ENCODE measurements at regions not wholly inside any gene's neighbourhood (a gene's known extent, or its start where the extent isn't known, plus 50 kb on each side); places are given as distances from the start of the nearest gene placed in this dataset.

DNA sequence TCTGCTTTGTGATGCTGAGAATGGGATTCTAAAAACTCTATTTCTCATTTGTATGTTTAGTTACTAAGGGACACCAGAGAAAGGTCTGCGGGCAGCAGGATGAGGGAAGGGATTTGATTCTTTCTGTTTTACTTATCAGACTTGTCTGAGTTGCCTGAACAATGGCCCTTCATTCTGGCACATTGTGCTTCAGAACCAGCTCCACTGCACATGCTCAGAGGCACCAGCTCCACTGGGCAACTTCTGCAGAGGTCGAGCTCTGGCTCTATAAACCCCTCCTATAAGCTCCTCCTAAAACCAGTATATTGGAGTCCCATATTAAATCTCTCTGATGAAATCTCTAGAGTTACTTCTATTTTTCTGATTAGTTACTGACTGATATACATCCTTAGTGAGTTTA, 453.2 kb upstream of the CDIN1 start:
- TF ChIP-seq, protein P1, sequence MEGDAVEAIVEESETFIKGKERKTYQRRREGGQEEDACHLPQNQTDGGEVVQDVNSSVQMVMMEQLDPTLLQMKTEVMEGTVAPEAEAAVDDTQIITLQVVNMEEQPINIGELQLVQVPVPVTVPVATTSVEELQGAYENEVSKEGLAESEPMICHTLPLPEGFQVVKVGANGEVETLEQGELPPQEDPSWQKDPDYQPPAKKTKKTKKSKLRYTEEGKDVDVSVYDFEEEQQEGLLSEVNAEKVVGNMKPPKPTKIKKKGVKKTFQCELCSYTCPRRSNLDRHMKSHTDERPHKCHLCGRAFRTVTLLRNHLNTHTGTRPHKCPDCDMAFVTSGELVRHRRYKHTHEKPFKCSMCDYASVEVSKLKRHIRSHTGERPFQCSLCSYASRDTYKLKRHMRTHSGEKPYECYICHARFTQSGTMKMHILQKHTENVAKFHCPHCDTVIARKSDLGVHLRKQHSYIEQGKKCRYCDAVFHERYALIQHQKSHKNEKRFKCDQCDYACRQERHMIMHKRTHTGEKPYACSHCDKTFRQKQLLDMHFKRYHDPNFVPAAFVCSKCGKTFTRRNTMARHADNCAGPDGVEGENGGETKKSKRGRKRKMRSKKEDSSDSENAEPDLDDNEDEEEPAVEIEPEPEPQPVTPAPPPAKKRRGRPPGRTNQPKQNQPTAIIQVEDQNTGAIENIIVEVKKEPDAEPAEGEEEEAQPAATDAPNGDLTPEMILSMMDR (IDR thresholded peaks at IDR 0.05; ENCODE audit: insufficient read depth, low read depth, low read length), result no peak
- no peak overlapping the region for H3K4me3 ChIP-seq (ENCODE audit: low read depth, low read length)
- no peak for DNase-seq (ENCODE audit: low read depth)

DNA sequence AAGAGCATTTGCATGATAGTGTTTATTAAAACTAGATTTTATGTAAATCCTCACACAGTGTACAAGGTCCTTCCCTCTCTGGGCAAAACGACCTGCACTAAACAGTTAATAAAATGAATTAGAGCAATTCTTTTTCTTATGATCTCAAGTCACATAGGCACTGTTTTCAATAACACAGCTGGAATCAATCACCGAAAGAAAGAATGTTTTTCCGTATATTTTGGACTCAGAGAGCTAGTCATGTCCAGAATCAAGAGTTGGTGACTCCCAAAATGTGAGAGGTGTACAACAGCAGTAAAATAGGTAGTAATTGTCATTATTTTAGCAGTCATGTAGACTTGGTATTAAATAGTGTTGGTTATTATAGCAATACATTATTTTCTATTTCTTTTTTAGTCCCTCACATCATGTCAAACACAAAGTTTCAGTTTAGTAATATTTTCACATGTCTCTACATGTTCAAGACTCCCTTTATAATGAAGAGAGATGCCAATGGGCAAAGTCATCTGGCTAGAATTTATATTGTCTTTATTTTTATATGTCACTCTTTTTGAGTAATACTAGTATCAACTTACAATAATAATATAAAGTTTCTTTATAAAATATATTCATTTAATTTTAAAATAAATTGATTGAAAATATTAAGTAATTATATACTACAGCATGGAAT, 448.6 kb upstream of the CDIN1 start:
- H3K4me3 ChIP-seq (ENCODE audit: low read depth, low read length), result no peak overlapping the region
- DNase-seq (ENCODE audit: low read depth), result no peak
- TF ChIP-seq, protein P1 (IDR thresholded peaks at IDR 0.05; ENCODE audit: insufficient read depth, low read depth, low read length), result no peak

DNA sequence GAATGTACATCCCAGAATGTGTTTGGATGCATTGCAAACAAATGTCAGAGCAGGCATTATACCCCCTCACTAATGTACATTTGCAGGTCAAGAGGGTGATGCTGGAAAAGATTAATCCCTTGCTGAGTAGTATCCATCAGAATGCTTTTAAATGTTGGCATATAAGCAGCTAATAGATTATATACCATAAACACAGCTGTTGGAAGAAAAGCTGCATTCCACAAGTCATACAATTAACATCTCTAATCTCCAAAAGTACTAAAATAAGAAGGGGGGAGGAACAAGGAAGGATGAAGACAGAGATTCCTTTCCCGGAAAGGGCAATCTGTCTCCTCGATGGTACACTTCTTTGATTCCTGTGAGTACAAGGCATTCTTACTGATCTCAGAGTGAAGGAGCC, 445.7 kb upstream of the CDIN1 start:
- no peak overlapping the region for H3K4me3 ChIP-seq (ENCODE audit: low read depth, low read length)
- TF ChIP-seq, protein P1 (IDR thresholded peaks at IDR 0.05; ENCODE audit: insufficient read depth, low read depth, low read length), result no peak
- peak; percentile 87 for DNase-seq (ENCODE audit: low read depth)

DNA sequence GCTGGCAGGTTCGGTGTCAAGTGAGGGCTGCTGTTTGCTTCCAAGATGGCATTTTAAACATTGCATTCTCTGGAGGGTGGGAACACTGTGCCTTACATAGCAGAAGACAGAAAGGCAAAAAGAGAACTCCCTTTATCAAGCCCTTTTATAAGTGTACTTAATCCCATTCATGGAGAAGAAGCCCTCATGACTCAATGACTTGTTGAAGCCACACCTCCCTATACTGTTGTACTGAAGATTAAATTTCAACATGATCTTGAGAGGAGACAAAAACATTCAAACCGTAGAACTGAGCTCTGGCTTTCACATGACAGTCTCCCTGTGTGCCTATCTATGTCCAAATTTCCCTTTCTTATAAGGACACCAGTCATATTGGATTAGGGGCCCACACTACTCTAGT, 443.4 kb upstream of the CDIN1 start:
- TF ChIP-seq, protein P1 (IDR thresholded peaks at IDR 0.05; ENCODE audit: insufficient read depth, low read depth, low read length), result no peak
- no peak overlapping the region for H3K4me3 ChIP-seq (ENCODE audit: low read depth, low read length)
- no peak for DNase-seq (ENCODE audit: low read depth)

DNA sequence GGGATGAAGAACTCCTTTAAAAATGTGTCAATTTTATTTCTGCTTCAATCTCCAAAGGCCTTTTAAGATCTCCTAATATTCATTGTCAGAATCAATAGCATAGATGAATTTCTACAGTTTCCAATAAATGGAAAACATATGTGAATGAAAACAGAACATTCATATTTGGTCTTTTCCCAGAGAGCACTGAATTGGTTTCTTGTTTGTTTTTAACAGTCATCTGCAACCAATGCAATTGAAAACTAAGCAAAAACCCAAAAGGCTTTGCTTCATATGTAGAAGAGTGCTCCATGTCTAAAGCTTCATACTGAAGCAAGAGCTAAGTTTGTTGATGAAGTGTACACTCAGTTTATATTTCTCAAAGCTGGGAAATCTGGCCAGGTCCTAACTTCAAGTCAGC, 426.5 kb upstream of the CDIN1 start:
- H3K4me3 ChIP-seq (ENCODE audit: low read depth, low read length), result no peak overlapping the region
- DNase-seq (ENCODE audit: low read depth), result no peak
- TF ChIP-seq, protein P1 (IDR thresholded peaks at IDR 0.05; ENCODE audit: insufficient read depth, low read depth, low read length), result no peak

DNA sequence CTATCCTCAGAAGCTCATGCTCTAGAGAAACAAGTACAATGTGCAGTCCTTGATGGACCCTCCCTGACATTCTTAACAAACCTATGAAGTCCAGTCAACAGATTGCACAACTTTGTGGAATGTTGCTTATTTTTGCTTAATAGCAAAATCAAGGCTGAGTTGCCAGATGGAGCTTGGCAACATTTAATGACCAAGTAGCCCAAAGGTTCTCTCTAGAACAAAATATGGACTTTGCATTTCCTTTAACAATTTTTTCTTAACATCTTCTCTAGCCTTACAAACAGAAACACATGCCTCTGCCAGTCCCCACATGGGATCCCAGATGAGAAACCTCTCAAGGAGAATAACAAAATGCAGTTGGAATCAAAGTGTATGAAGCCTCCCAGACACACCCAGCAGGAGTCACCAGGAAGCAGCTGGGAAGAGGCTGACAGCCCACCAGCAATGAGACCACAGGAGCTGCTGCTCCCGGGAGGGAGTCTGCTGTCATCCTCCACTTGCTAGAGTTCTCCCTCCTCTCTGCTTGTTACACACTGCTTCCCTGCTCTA, 422.5 kb upstream of the CDIN1 start:
- TF ChIP-seq, protein P1 (IDR thresholded peaks at IDR 0.05; ENCODE audit: insufficient read depth, low read depth, low read length), result no peak
- DNase-seq (ENCODE audit: low read depth), result peak; percentile 77
- no peak overlapping the region for H3K4me3 ChIP-seq (ENCODE audit: low read depth, low read length)

DNA sequence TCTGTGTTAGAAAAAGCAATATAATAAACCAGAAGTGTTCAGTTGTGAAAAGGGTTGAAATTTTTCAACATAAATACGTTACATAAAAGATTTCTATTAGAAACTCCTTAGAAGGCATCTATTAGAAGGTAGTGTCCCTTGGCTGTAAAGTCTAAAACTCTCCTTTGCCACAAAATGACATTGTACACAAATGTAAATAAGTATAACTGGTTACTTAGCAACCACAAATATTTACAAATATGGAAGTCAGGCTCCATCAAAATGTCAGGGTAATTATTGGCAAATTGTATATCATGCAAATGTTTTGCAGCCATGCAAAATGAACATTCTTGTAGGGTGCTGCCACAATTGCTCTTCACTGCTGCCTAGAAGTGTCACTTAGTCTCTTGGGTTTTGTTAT, 419.1 kb upstream of the CDIN1 start:
- H3K4me3 ChIP-seq (ENCODE audit: low read depth, low read length), result no peak overlapping the region
- no peak for DNase-seq (ENCODE audit: low read depth)
- TF ChIP-seq, protein P1 (IDR thresholded peaks at IDR 0.05; ENCODE audit: insufficient read depth, low read depth, low read length), result no peak

All from fibroblast of villous mesenchyme (primary cell).